Gastrocnemius medialis (tissue), 4 donors: ENCODE measurements at regions not wholly inside any gene's neighbourhood (a gene's known extent, or its start where the extent isn't known, plus 50 kb on each side); places are given as distances from the start of the nearest gene placed in this dataset.
"Not testable (repeated sequence)": the region's sequence is repeated elsewhere in the genome, so short reads cannot be mapped to it uniquely, and the experiment has no call there.

Experiments used
- ATAC-seq, 2 donors: fragments of 150-250 bp; one replicate each; pipeline ENCODE4 v1.9.1; 2016
- DNase-seq, 2 donors: peaks; one replicate each; pipeline ENCODE4 v3.0.0-alpha.2; 2019
- H3K27ac ChIP-seq, 4 donors: fragments of 200-600 bp; sonication (generic); 1 replicate in 1 of 4; 2 replicates in 3 of 4; pipeline ENCODE4 v1.5.1; 2016 to 2018; ENCODE audit warnings: mild to moderate bottlenecking in 2 of 4, moderate library complexity in 1 of 4
- H3K27me3 ChIP-seq, 3 donors: fragments of 200-600 bp; sonication (generic) in 2 of 3; 1 replicate in 1 of 3; 2 replicates in 2 of 3; pipeline versions ENCODE4 v1.5.1 to v1.6.0; 2016 to 2019; ENCODE audit warnings: mild to moderate bottlenecking in 1 of 3, moderate library complexity in 1 of 3
- H3K36me3 ChIP-seq, 2 donors: fragments of 200-600 bp; sonication (generic) in 1 of 2; one replicate each; pipeline ENCODE4 v1.5.1; 2017 to 2018
- H3K4me1 ChIP-seq, 2 donors: fragments of 200-600 bp; sonication (generic) in 1 of 2; one replicate each; pipeline ENCODE4 v1.5.1; 2016 to 2017; ENCODE audit warnings: mild to moderate bottlenecking in 2 of 2
- H3K4me3 ChIP-seq, 4 donors: fragments of 200-600 bp; sonication (generic) in 3 of 4; 1 replicate in 1 of 4; 2 replicates in 3 of 4; pipeline ENCODE4 v1.5.1; 2016 to 2019; ENCODE audit warnings: mild to moderate bottlenecking in 2 of 4
- H3K9me3 ChIP-seq, 3 donors: fragments of 200-600 bp; sonication (generic) in 2 of 3; 1 replicate in 1 of 3; 2 replicates in 2 of 3; pipeline ENCODE4 v1.5.1; 2016 to 2019
- CTCF ChIP-seq, 5 experiments: fragments of 450-650 bp in 3 of 5; fragments of 200-600 bp in 2 of 5; sonication (generic) in 2 of 5; IDR thresholded peaks in 4 of 5; conservative IDR thresholded peaks in 1 of 5; 1 replicate in 4 of 5; 2 replicates in 1 of 5; pipeline ENCODE4 v1.5.1; 2016 to 2019; ENCODE audit warnings: antibody characterized with exemption in 5 of 5, mild to moderate bottlenecking in 3 of 5, moderate library complexity in 3 of 5
- POLR2A ChIP-seq, 2 donors: fragments of 450-650 bp; IDR thresholded peaks; one replicate each; pipeline ENCODE4 v1.6.1; 2017; ENCODE audit warnings: antibody characterized with exemption in 2 of 2, mild to moderate bottlenecking in 2 of 2, moderate library complexity in 2 of 2
- in situ Hi-C, 4 donors: fragments of 200-750 bp; cut with MboI; loops; one replicate each; pipeline versions ENCODE4 v1.15.0 to v1.8.0; 2017; ENCODE audit warnings: low sequenced_read_pairs in 4 of 4
- intact Hi-C: fragments of 100-400 bp; cut with DNase I; formaldehyde crosslinking; loops from one replicate; pipeline ENCODE4 v1.15.1; 2023; ENCODE audit warnings: low total_unique reads

GRCh38 chr3:13188181-13188779 lies 115.1 kb upstream of the IQSEC1 start:
- no peak for TF ChIP-seq CTCF (IDR thresholded peaks at IDR 0.05 in 4 of 5, conservative IDR thresholded peaks at IDR 0.05 in 1 of 5)
- no peak for TF ChIP-seq POLR2A (IDR thresholded peaks at IDR 0.05)

DNA sequence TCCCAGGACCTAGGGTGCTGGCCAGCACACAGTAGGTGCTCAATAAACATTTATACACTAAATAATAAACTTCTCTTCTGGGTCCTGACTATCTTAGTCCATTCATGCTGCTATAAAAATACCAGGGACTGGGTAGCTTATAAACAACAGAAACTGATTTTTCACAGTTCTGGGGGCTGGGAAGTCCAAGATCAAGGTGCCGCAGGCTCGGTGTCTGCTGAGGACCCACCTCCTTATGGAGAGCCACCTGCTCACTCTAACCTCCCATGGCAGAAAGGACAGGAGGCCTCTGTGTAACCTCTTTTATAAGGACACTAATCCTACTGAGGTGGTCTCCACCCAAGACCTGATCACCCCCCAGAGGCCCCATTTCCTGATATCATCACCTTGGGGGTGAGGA lies 114.4 kb upstream of the IQSEC1 start:
- H3K27ac ChIP-seq: no peak overlapping the region
- no peaks in the 10 kb centered on the region for H3K27me3 ChIP-seq
- ATAC-seq (no peak), DNase-seq (no peak)
- H3K9me3 ChIP-seq: no peaks in the 10 kb centered on the region
- H3K36me3 ChIP-seq: no peaks in the 10 kb centered on the region
- intact Hi-C loops: no loop called here
- no peak overlapping the region for H3K4me3 ChIP-seq
- TF ChIP-seq CTCF (IDR thresholded peaks at IDR 0.05 in 4 of 5, conservative IDR thresholded peaks at IDR 0.05 in 1 of 5): no peak
- no peak for TF ChIP-seq POLR2A (IDR thresholded peaks at IDR 0.05)
- in situ Hi-C loops: no loop called here
- H3K4me1 ChIP-seq: no peaks in the 10 kb centered on the region

More at GRCh38 chr3:13188181-13188779, 115.1 kb upstream of the IQSEC1 start:
- ATAC-seq (no peak), DNase-seq (no peak)
- no peak overlapping the region for H3K27ac ChIP-seq
- intact Hi-C loops: no loop called here
- no peaks in the 10 kb centered on the region for H3K9me3 ChIP-seq
- H3K4me1 ChIP-seq: no peaks in the 10 kb centered on the region
- in situ Hi-C loops: no loop called here
- no peaks in the 10 kb centered on the region for H3K27me3 ChIP-seq
- no peaks in the 10 kb centered on the region for H3K36me3 ChIP-seq
- H3K4me3 ChIP-seq: no peak overlapping the region

DNA sequence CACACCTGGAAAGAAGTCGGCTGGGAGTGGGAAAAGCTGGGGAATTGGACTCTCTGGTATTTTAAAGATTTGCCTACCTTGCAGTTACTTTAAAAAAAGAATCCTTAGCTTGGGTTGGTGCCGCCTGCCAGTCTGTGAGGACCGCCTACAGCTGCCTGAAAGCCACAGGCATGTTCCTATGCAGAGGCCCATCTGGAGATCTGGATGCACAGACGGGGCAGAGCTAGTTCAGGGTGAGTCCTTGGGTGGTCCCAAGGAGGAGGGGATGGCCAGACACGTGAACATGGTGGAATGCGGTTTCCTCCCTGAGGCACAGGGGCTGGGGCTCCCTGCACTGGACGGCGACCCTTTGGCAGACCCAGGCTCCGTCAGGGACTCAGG lies 113.2 kb upstream of the IQSEC1 start:
- H3K9me3 ChIP-seq: no peaks in the 10 kb centered on the region
- TF ChIP-seq CTCF (IDR thresholded peaks at IDR 0.05 in 4 of 5, conservative IDR thresholded peaks at IDR 0.05 in 1 of 5) (no peak), POLR2A (IDR thresholded peaks at IDR 0.05) (no peak)
- H3K4me1 ChIP-seq: no peaks in the 10 kb centered on the region
- DNase-seq: no peak
- H3K27ac ChIP-seq: no peak overlapping the region
- ATAC-seq: no peak
- in situ Hi-C loops: no loop called here
- H3K4me3 ChIP-seq: no peak overlapping the region
- no peaks in the 10 kb centered on the region for H3K36me3 ChIP-seq
- no peaks in the 10 kb centered on the region for H3K27me3 ChIP-seq
- intact Hi-C loops: no loop called here

DNA sequence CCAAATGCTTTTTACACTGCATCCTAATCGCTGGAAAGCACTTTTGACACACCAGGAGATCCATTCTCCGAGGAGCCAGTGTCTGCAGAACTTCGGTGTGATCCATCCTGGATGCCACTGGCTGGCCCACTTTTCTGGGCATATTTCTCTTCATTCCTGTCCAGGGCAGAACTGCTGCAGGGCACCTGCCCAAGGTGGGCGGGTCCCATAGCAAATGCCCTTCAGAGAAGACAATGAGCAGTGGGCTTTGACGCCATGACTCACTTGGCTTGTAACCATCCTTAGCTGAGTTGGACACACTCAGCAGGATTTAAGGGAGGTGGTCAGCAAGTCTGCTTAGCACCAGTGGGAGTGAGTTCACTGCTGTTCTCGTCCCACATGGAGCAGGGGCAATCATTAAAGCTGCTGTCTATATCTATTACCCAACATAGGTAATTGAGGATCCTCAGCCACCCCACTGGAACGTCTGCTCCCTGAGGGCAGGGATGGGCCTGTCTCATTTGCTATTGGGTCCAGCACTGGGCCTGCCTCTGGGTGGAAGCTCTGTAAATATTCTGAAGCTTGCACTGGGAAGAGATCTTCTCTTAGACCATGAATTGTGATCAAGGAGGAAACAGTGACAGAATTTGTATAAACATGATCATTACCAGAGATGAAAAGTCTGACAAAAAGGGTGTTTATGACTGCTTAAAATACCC lies 112.7 kb upstream of the IQSEC1 start:
- H3K4me3 ChIP-seq: no peak overlapping the region
- ATAC-seq: no peak
- in situ Hi-C loops: no loop called here
- intact Hi-C loops: no loop called here
- no peak for DNase-seq
- H3K27ac ChIP-seq: no peak overlapping the region
- TF ChIP-seq POLR2A (IDR thresholded peaks at IDR 0.05): no peak
- TF ChIP-seq CTCF (IDR thresholded peaks at IDR 0.05 in 4 of 5, conservative IDR thresholded peaks at IDR 0.05 in 1 of 5): no peak
- H3K9me3 ChIP-seq: no peaks in the 10 kb centered on the region
- H3K4me1 ChIP-seq: no peaks in the 10 kb centered on the region
- no peaks in the 10 kb centered on the region for H3K36me3 ChIP-seq
- H3K27me3 ChIP-seq: no peaks in the 10 kb centered on the region

DNA sequence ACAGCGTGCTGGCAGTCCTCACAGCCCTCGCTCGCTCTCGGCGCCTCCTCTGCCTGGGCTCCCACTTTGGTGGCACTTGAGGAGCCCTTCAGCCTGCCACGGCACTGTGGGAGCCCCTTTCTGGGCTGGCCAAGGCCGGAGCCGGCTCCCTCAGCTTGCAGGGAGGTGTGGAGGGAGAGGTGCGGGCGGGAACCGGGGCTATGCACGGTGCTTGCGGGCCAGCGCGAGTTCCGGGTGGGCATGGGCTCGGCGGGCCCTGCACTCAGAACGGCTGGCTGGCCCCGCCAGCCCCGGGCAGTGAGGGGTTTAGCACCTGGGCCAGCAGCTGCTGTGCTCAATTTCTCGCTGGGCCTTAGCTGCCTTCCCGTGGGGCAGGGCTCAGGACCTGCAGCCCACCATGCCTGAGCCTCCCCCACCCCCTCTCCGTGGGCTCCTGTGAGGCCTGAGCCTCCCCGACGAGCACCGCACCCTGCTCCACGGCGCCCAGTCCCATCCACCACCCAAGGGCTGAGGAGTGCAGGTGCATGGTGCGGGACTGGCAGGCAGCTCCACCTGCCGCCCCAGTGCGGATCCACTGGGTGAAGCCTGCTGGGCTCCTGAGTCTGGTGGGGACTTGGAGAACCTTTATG lies 106.5 kb upstream of the IQSEC1 start:
- H3K4me1 ChIP-seq, H3K27ac ChIP-seq, DNase-seq, H3K4me3 ChIP-seq, H3K36me3 ChIP-seq, ATAC-seq, H3K9me3 ChIP-seq, in situ Hi-C loops, intact Hi-C loops, H3K27me3 ChIP-seq: not testable (repeated sequence)
